ENCODE measurements at regions not wholly inside any gene's neighbourhood (a gene's known extent, or its start where the extent isn't known, plus 50 kb on each side); places are given as distances from the start of the nearest gene placed in this dataset.

- TF ChIP-seq, protein P1, sequence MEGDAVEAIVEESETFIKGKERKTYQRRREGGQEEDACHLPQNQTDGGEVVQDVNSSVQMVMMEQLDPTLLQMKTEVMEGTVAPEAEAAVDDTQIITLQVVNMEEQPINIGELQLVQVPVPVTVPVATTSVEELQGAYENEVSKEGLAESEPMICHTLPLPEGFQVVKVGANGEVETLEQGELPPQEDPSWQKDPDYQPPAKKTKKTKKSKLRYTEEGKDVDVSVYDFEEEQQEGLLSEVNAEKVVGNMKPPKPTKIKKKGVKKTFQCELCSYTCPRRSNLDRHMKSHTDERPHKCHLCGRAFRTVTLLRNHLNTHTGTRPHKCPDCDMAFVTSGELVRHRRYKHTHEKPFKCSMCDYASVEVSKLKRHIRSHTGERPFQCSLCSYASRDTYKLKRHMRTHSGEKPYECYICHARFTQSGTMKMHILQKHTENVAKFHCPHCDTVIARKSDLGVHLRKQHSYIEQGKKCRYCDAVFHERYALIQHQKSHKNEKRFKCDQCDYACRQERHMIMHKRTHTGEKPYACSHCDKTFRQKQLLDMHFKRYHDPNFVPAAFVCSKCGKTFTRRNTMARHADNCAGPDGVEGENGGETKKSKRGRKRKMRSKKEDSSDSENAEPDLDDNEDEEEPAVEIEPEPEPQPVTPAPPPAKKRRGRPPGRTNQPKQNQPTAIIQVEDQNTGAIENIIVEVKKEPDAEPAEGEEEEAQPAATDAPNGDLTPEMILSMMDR (optimal IDR thresholded peaks at IDR 0.05 in 1 of 3, IDR thresholded peaks at IDR 0.05 in 1 of 3, conservative IDR thresholded peaks at IDR 0.05 in 1 of 3; ENCODE audit: extremely low read depth in 1 of 3, insufficient read depth in 2 of 3, low read length in 3 of 3): no peak
- TF ChIP-seq EZH2 (IDR thresholded peaks at IDR 0.05; ENCODE audit: low read length): no peak
Measured at GRCh38 chr16:86104537-86105048, 205.6 kb downstream of the IRF8 start.

Measured in keratinocyte (primary cell).